MCF 10A (cell line): ENCODE measurements at regions not wholly inside any gene's neighbourhood (a gene's known extent, or its start where the extent isn't known, plus 50 kb on each side); places are given as distances from the start of the nearest gene placed in this dataset.
"Not testable (repeated sequence)": the region's sequence is repeated elsewhere in the genome, so short reads cannot be mapped to it uniquely, and the experiment has no call there.

Experiments used
- BruUV-seq: library from RNA; stranded (reverse); fragments of 400-500 nt; replicated peaks from 2 replicates; lab custom pipeline; 2021; lab: Mats Ljungman, UMichigan
- CTCF ChIA-PET: fragments of 300-600 bp; sonication (Branson Sonifier 250); formaldehyde crosslinking; extraction: SDS; loops from one replicate; lab custom pipeline; 2021; ENCODE audit warnings: antibody characterized with exemption, inconsistent platforms; lab: Yijun Ruan, JAX
- POLR2A ChIA-PET: fragments of 300-600, 350-650 bp; sonication (Branson Sonifier 250); formaldehyde crosslinking; extraction: SDS; loops from one replicate; lab custom pipeline; 2020; ENCODE audit warnings: antibody characterized with exemption, inconsistent platforms; lab: Yijun Ruan, JAX
- DNase-seq: peaks from one replicate; pipeline ENCODE4 v3.0.0-alpha.2; 2018; ENCODE audit not compliant: unreplicated experiment
- H3K27ac Mint-ChIP-seq: one replicate; pipeline ENCODE4 v1.8.0; 2022; ENCODE audit warnings: mild to moderate bottlenecking, low read depth, mixed read lengths; ENCODE audit not compliant: unreplicated experiment
- H3K27me3 Mint-ChIP-seq: one replicate; pipeline ENCODE4 v1.8.0; 2022; ENCODE audit warnings: mixed read lengths; ENCODE audit not compliant: insufficient read depth, unreplicated experiment
- H3K36me3 Mint-ChIP-seq: one replicate; pipeline ENCODE4 v1.8.0; 2022; ENCODE audit warnings: mild to moderate bottlenecking, moderate library complexity, mixed read lengths; ENCODE audit not compliant: insufficient read depth, unreplicated experiment
- H3K4me1 Mint-ChIP-seq: one replicate; pipeline ENCODE4 v1.8.0; 2022; ENCODE audit warnings: mixed read lengths; ENCODE audit not compliant: insufficient read depth, unreplicated experiment
- H3K4me3 Mint-ChIP-seq: one replicate; pipeline ENCODE4 v1.8.0; 2022; ENCODE audit warnings: mild to moderate bottlenecking, moderate library complexity, mixed read lengths; ENCODE audit not compliant: unreplicated experiment
- H3K9me3 Mint-ChIP-seq: one replicate; pipeline ENCODE4 v1.8.0; 2022; ENCODE audit warnings: mixed read lengths; ENCODE audit not compliant: unreplicated experiment
- intact Hi-C: fragments of 100-400 bp; cut with micrococcal nuclease; formaldehyde crosslinking; loops from 2 replicates; pipeline ENCODE4 v1.14.1; 2022
- TF ChIP-seq, protein P1 (sequence below): fragments of 200-600 bp; IDR thresholded peaks from one replicate; pipeline ENCODE4 v1.8.0; 2022; ENCODE audit warnings: antibody characterized with exemption, mild to moderate bottlenecking; ENCODE audit not compliant: unreplicated experiment

DNA sequence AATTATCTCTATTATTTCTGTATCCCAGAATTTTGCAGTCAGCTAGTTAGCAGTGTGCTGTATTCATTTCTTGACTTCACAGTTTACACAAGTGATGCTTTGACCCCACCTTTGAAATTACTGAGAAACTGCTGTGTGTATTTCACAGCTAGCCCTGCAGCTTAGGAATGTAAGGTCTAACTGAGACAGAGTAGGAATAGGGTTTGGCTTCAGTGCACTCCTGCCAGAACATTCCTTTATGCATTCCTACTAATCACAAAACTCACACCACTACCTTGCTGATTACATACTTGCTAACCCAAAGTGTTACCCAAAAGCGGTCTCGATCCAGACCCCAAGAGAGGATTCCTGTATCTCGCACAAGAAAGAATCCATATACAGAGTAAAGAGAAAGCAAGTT lies 551.8 kb downstream of the CDH9 start:
- Mint-ChIP-seq H3K27ac (no peak overlapping the region), H3K27me3 (no peaks in the 10 kb centered on the region), H3K36me3 (no peaks in the 10 kb centered on the region), H3K4me3 (no peak overlapping the region), H3K9me3 (peaks cover 7% of the 10 kb centered on the region), H3K4me1 (no peaks in the 10 kb centered on the region)
- CTCF ChIA-PET: no interaction called here
- intact Hi-C loops: no loop called here
- POLR2A ChIA-PET: no interaction called here
- TF ChIP-seq, protein P1, sequence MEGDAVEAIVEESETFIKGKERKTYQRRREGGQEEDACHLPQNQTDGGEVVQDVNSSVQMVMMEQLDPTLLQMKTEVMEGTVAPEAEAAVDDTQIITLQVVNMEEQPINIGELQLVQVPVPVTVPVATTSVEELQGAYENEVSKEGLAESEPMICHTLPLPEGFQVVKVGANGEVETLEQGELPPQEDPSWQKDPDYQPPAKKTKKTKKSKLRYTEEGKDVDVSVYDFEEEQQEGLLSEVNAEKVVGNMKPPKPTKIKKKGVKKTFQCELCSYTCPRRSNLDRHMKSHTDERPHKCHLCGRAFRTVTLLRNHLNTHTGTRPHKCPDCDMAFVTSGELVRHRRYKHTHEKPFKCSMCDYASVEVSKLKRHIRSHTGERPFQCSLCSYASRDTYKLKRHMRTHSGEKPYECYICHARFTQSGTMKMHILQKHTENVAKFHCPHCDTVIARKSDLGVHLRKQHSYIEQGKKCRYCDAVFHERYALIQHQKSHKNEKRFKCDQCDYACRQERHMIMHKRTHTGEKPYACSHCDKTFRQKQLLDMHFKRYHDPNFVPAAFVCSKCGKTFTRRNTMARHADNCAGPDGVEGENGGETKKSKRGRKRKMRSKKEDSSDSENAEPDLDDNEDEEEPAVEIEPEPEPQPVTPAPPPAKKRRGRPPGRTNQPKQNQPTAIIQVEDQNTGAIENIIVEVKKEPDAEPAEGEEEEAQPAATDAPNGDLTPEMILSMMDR: no peak
- no TSS peak for BruUV-seq
- DNase-seq: no peak

- H3K27me3 Mint-ChIP-seq, BruUV-seq, intact Hi-C loops: not testable (repeated sequence)
These were observed 553.1 kb downstream of the CDH9 start for GRCh38 chr5:26485146-26485860.

GRCh38 chr5:26482810-26483375 lies 555.5 kb downstream of the CDH9 start:
- Mint-ChIP-seq H3K27me3 (no peaks in the 10 kb centered on the region), H3K4me3 (peak overlapping the region; percentile 29), H3K9me3 (peaks cover 1% of the 10 kb centered on the region), H3K27ac (no peak overlapping the region), H3K4me1 (no peaks in the 10 kb centered on the region), H3K36me3 (no peaks in the 10 kb centered on the region)
- ChIA-PET CTCF (interaction anchor here (0.6 to 2.1 kb wide), 10 partner anchors 8 to 1004 kb away, joined by 3 to 7 read pairs (median 4); no protein-coding TSS in a partner anchor), POLR2A (interaction anchor here (0.6 to 0.7 kb wide), 2 partner anchors 310 to 521 kb away, joined by 3 read pairs; no protein-coding TSS in a partner anchor)
- BruUV-seq: no TSS peak
- intact Hi-C loops: loop anchor here (1.0 to 2.0 kb wide), 3 partner anchors 154 to 1850 kb away; no protein-coding TSS in a partner anchor
- TF ChIP-seq, protein P1: peak; percentile 58
- peak; percentile 64 for DNase-seq

More at GRCh38 chr5:26485146-26485860, 553.1 kb downstream of the CDH9 start:
- POLR2A ChIA-PET, H3K27ac Mint-ChIP-seq, H3K4me1 Mint-ChIP-seq, H3K9me3 Mint-ChIP-seq, H3K4me3 Mint-ChIP-seq, H3K36me3 Mint-ChIP-seq, DNase-seq: not testable (repeated sequence)
- CTCF ChIA-PET: interaction anchor here (1.1 to 1.4 kb wide), 2 partner anchors 10 to 156 kb away, joined by 3 to 5 read pairs; no protein-coding TSS in a partner anchor

DNA sequence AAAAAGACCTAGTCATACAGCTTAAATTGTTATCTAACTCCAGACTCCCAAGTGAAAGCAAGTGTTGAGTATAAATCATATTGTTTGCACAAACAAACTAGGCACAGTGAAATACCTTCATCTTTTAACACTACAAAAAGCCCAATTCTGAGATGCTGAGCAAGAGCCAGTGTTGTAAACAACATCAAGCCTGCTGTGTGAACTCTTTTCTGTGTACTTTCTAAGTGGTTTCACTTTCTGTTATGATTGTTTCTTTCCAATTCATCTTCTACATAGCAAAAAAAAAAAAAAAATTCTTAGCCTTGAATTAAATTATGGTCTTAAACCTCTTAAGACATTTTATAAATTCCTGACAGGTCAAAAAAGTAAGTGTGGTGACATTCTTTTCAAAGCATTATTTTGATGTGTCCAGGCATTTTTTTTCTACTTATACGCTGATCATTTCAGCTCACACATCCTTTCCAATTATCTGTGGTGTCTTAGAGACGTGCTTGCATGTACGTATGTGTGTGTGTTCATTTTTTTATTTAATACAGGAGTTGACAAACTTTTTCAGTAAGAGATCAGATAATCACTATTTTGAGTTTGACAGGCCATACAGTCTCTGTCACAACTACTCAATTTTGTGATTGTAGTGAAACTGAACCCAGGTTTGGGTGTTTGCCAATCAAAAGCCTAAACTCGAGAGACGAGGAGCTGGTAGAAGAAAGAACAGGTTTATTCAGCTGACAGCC lies 556.1 kb downstream of the CDH9 start:
- no peaks in the 10 kb centered on the region for H3K9me3 Mint-ChIP-seq
- no peak overlapping the region for H3K27ac Mint-ChIP-seq
- H3K36me3 Mint-ChIP-seq: no peaks in the 10 kb centered on the region
- ChIA-PET POLR2A (interaction anchor here (0.6 to 0.7 kb wide), 2 partner anchors 309 to 520 kb away, joined by 3 read pairs; no protein-coding TSS in a partner anchor), CTCF (interaction anchor here (0.5 to 2.1 kb wide), 14 partner anchors 9 to 1862 kb away, joined by 3 to 7 read pairs (median 3); no protein-coding TSS in a partner anchor)
- DNase-seq: no peak
- peak overlapping the region; percentile 29 for H3K4me3 Mint-ChIP-seq
- TF ChIP-seq, protein P1: no peak
- no peaks in the 10 kb centered on the region for H3K27me3 Mint-ChIP-seq
- BruUV-seq: no TSS peak
- intact Hi-C loops: loop anchor here (1.0 to 2.0 kb wide), 3 partner anchors 153 to 1849 kb away; no protein-coding TSS in a partner anchor
- H3K4me1 Mint-ChIP-seq: no peaks in the 10 kb centered on the region
